RWPE2 (cell line): ENCODE measurements at regions not wholly inside any gene's neighbourhood (a gene's known extent, or its start where the extent isn't known, plus 50 kb on each side); places are given as distances from the start of the nearest gene placed in this dataset.
"Not testable (repeated sequence)": the region's sequence is repeated elsewhere in the genome, so short reads cannot be mapped to it uniquely, and the experiment has no call there.

Source experiments
- ATAC-seq: fragments of 200-7000 bp; cut with Tn5 transposase; 3 replicates; pipeline ENCODE4 v1.9.1; 2021; ENCODE audit warnings: low read depth
- DNase-seq: peaks from one replicate; pipeline ENCODE4 v3.0.0-alpha.2; 2020; ENCODE audit warnings: low spot score
- H3K27ac ChIP-seq: fragments of 450-650 bp; 2 replicates; pipeline ENCODE4 v1.5.1; 2017; ENCODE audit warnings: mild to moderate bottlenecking; ENCODE audit not compliant: poor library complexity, severe bottlenecking
- H3K27me3 ChIP-seq: fragments of 250-450 bp; sonication (Bioruptor Pico); 2 replicates; pipeline ENCODE4 v1.5.1; 2021; ENCODE audit warnings: mild to moderate bottlenecking, moderate library complexity; ENCODE audit not compliant: insufficient read depth, poor library complexity, severe bottlenecking
- H3K36me3 ChIP-seq: fragments of 250-450 bp; sonication (Bioruptor Pico); 2 replicates; pipeline ENCODE4 v1.5.1; 2020; ENCODE audit warnings: low read depth, mild to moderate bottlenecking, moderate library complexity
- H3K4me1 ChIP-seq: fragments of 250-450 bp; sonication (Bioruptor Pico); 2 replicates; pipeline ENCODE4 v1.5.1; 2021; ENCODE audit warnings: mild to moderate bottlenecking, moderate library complexity; ENCODE audit not compliant: insufficient read depth, poor library complexity, severe bottlenecking
- H3K4me3 ChIP-seq: fragments of 250-450 bp; sonication (Bioruptor Pico); 2 replicates; pipeline ENCODE4 v1.5.1; 2021; ENCODE audit warnings: mild to moderate bottlenecking, moderate library complexity; ENCODE audit not compliant: severe bottlenecking
- H3K9me3 ChIP-seq: fragments of 250-450 bp; sonication (Bioruptor Pico); 2 replicates; pipeline ENCODE4 v1.5.1; 2021; ENCODE audit warnings: mild to moderate bottlenecking, moderate library complexity; ENCODE audit not compliant: severe bottlenecking
- TF ChIP-seq, protein P1 (sequence below): fragments of 450-650 bp; IDR thresholded peaks from one replicate; pipeline ENCODE4 v1.5.1; 2017; ENCODE audit warnings: mild to moderate bottlenecking, moderate library complexity; ENCODE audit not compliant: poor library complexity, severe bottlenecking

GRCh38 chr10:18822156-18822555 lies 162.9 kb downstream of the ARL5B start:
- Histone ChIP-seq H3K9me3 (no peaks in the 10 kb centered on the region), H3K36me3 (no peaks in the 10 kb centered on the region), H3K27me3 (no peaks in the 10 kb centered on the region), H3K27ac (no peak overlapping the region), H3K4me3 (no peak overlapping the region), H3K4me1 (no peaks in the 10 kb centered on the region)
- ATAC-seq (no peak), DNase-seq (no peak)
- TF ChIP-seq, protein P1, sequence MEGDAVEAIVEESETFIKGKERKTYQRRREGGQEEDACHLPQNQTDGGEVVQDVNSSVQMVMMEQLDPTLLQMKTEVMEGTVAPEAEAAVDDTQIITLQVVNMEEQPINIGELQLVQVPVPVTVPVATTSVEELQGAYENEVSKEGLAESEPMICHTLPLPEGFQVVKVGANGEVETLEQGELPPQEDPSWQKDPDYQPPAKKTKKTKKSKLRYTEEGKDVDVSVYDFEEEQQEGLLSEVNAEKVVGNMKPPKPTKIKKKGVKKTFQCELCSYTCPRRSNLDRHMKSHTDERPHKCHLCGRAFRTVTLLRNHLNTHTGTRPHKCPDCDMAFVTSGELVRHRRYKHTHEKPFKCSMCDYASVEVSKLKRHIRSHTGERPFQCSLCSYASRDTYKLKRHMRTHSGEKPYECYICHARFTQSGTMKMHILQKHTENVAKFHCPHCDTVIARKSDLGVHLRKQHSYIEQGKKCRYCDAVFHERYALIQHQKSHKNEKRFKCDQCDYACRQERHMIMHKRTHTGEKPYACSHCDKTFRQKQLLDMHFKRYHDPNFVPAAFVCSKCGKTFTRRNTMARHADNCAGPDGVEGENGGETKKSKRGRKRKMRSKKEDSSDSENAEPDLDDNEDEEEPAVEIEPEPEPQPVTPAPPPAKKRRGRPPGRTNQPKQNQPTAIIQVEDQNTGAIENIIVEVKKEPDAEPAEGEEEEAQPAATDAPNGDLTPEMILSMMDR: no peak

DNA sequence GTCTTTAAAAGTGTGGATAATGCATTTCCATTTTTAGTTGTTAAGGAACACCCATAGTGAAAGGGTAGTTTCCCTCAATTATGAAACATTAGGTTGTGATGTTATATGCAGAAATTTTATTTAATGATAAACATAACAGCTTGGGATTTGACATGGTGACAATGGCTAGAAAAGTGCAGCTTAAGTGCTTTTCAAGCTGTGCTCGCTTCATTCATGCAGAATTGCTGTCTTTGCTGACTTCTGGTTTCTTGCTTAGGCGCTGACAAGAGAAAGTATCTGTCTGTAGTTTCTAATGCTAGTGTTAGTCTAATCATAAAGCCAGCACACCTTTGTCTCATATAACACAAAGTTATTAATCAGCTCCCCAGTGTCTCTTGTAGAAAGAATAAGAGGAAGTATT lies 170.0 kb downstream of the ARL5B start:
- TF ChIP-seq, protein P1: no peak
- H3K27ac ChIP-seq: no peak overlapping the region
- no peaks in the 10 kb centered on the region for H3K4me1 ChIP-seq
- ATAC-seq: no peak
- peaks cover 10% of the 10 kb centered on the region for H3K27me3 ChIP-seq
- no peaks in the 10 kb centered on the region for H3K36me3 ChIP-seq
- no peaks in the 10 kb centered on the region for H3K9me3 ChIP-seq
- H3K4me3 ChIP-seq: no peak overlapping the region
- DNase-seq: no peak

GRCh38 chr10:18830277-18830676 lies 171.0 kb downstream of the ARL5B start:
- TF ChIP-seq, protein P1: no peak
- H3K4me3 ChIP-seq: no peak overlapping the region
- ATAC-seq (no peak), DNase-seq (no peak)
- peaks cover 10% of the 10 kb centered on the region for H3K27me3 ChIP-seq
- H3K9me3 ChIP-seq: no peaks in the 10 kb centered on the region
- no peaks in the 10 kb centered on the region for H3K36me3 ChIP-seq
- H3K27ac ChIP-seq: no peak overlapping the region
- H3K4me1 ChIP-seq: no peaks in the 10 kb centered on the region

GRCh38 chr10:18856623-18857022 lies 192.0 kb upstream of the MALRD1 start:
- H3K27me3 ChIP-seq, ATAC-seq, H3K36me3 ChIP-seq, DNase-seq, H3K4me1 ChIP-seq, H3K27ac ChIP-seq, H3K4me3 ChIP-seq, H3K9me3 ChIP-seq: not testable (repeated sequence)

DNA sequence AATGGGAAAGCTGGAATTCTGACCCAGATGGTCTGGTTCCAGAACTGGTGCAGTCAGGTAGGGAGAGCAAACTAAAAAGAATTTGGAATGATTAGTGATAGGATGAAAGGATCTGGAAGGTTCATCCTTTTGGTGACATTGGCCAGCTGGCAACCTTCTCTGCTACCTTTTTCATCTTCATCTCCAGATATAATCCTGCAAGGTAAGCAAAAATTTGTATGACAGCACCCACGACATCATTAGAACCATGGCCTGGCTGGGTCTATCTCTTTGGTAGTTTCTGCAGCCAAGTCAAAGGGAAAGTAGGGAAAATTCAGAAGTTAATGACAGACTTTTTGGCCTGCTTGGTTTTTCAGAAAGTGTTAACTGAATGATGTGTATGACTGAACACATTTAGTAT lies 188.9 kb upstream of the MALRD1 start:
- no peak overlapping the region for H3K4me3 ChIP-seq
- ATAC-seq (no peak), DNase-seq (no peak)
- H3K4me1 ChIP-seq: no peaks in the 10 kb centered on the region
- H3K36me3 ChIP-seq: no peaks in the 10 kb centered on the region
- H3K9me3 ChIP-seq: no peaks in the 10 kb centered on the region
- H3K27ac ChIP-seq: no peak overlapping the region
- no peaks in the 10 kb centered on the region for H3K27me3 ChIP-seq
- TF ChIP-seq, protein P1: no peak
